ENCODE measurements at regions not wholly inside any gene's neighbourhood (a gene's known extent, or its start where the extent isn't known, plus 50 kb on each side); places are given as distances from the start of the nearest gene placed in this dataset.
"Not testable (repeated sequence)": the region's sequence is repeated elsewhere in the genome, so short reads cannot be mapped to it uniquely, and the experiment has no call there.

GRCh38 chr4:183816077-183816476 lies 89.0 kb upstream of the STOX2 start:
- no peak for DNase-seq (ENCODE audit: low read depth in 2 of 2)

DNA sequence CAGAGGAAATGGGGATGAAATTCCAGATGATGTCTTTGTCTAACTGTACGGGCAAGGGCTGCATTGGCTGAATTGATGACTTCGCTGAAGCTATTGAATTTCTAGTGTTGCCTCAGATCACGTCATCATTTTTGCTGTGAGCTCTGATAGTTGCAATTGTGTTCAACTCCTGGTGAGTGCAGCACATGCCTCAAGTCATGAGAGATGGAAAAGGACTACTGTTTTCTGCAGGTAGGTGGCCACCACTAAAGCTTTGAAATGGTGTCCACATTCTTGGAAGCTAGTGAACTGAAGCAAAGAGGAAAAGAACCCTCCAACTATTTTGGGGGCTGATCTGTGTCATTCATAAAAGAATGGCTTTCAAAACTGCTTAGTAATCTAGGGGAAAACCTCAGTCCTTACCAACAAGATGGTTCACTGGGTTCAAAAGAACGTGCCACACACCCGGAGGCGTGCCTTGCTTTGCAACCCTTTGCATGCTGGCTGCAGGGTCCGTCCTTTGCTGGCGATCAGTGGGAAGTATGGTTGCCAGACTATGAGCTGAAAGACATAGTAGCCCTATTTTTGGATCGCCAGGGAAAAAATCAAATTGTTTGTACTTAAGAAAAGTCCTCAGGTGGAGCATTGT lies 88.1 kb upstream of the STOX2 start:
- DNase-seq (ENCODE audit: low read depth in 2 of 2) = no peak

GRCh38 chr4:183818591-183818990 lies 86.5 kb upstream of the STOX2 start:
- DNase-seq (ENCODE audit: low read depth in 2 of 2) = not testable (repeated sequence)

- no peak for DNase-seq (ENCODE audit: low read depth in 2 of 2)
Observed at GRCh38 chr4:183821076-183821853, 83.8 kb upstream of the STOX2 start.

- no peak for DNase-seq (ENCODE audit: low read depth in 2 of 2)
Observed at GRCh38 chr4:183823434-183823833, 81.7 kb upstream of the STOX2 start.

GRCh38 chr4:183825346-183825745 lies 79.8 kb upstream of the STOX2 start:
- DNase-seq (ENCODE audit: low read depth in 2 of 2) = no peak

DNA sequence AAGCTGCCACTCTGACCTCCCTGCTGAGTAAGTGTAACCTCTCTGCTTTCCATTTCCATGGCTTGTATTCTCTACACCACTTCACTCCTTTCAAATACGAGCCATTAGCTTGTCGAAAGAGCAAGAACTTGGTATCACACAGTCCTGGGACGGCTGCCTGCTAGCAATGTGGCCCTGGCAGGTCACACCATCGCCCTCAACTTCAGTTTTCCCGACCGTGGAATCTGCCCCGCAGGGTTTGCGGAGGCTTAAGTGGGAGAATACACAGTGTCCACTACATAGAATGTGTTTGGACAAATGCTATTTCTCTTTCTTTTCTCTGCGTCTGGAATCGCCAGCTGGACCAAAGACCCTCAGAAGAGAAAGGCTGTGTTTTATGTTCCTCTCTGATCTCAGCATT lies 78.6 kb upstream of the STOX2 start:
- no peak for DNase-seq (ENCODE audit: low read depth in 2 of 2)

DNA sequence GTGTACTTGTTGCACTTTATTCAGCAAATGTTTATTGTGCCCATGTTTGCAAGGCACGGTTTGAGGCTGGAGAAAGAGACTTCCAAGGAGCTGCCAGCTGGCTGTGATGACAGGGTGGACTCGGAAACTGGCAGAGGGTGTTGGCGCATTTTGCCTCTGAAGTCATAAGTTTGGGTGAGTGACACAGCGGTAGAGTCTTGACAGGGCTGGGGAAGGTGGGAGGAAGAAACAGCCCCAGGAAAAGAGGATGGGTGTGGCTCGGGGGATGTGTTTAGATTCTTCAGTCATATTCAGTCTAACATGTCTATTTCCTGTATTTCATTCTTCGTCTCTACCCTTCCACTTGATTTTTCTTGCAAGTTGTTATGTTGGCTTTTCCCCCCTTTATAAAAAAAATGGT lies 77.0 kb upstream of the STOX2 start:
- no peak for DNase-seq (ENCODE audit: low read depth in 2 of 2)

GRCh38 chr4:183828839-183829238 lies 76.3 kb upstream of the STOX2 start:
- DNase-seq (ENCODE audit: low read depth in 2 of 2) = no peak

DNA sequence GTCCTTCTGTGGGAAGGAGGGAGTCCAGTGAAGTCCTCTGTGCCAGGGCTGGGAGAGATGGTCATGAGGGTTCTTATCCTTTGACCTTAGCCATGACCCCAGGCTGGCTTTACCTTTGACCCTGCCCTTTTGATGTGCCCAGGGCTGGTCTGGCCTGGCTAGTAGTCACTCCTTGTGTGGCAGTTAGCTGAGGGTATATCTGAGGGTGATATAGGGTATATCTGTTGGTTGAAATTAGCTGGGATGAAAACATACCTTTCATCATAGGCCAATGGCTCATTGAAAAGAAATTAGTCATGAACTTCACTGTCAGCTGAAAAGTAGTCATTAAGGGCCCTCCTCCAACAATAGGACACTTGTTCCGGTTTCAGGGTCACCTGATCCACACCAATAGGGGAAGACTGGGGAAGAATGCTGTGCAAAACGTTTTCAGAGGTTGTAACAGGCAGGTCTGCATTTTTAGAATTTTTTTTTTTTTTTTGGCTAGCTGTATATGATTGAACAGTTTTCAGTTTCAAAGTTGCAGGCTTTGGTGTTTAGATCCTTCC lies 74.6 kb upstream of the STOX2 start:
- DNase-seq (ENCODE audit: low read depth in 2 of 2) = no peak

DNA sequence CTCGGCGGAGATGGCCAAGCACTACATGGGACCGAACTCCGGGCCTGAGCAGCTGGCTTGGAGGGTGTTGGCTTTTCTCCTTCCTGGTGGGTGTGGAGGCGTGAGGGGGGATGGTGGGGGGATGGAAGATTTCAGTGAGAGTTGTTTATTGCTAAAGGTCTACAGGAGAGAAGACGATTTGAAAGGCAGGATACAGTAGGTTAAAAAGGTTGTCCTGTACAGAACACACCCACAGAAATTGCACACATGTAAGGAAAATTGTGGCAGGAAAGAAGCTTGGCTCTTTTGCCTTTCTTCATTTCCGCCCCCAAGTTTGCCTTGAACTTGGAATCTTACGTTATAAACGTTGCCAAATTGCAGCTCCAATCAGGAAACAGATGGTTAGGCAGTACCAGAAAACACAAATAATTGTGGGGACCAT lies 74.1 kb upstream of the STOX2 start:
- no peak for DNase-seq (ENCODE audit: low read depth in 2 of 2)

GRCh38 chr4:183831683-183832082 lies 73.4 kb upstream of the STOX2 start:
- DNase-seq (ENCODE audit: low read depth in 2 of 2) = no peak

- DNase-seq (ENCODE audit: low read depth in 2 of 2) = no peak
Observed at GRCh38 chr4:183832776-183833450, 72.2 kb upstream of the STOX2 start.

- DNase-seq (ENCODE audit: low read depth in 2 of 2) = no peak
Observed at GRCh38 chr4:183834252-183834651, 70.9 kb upstream of the STOX2 start.

DNA sequence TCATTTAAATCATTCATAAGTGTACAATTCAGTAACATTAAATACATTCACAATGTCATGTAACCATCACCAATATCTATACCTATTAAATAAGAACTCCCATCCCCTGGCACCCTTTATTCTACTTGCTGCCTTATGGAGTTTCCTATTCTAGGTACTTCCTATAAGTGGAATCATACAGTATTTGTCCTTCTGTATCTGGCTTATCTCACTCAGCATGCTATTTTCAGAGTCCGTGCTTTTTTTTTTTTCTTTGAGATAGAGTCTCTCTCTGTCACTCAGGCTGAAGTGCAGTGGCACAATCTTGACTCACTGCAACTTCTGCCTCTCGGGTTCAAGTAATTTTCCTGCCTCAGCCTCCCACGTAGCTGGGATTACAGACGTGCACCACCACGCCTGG lies 67.9 kb upstream of the STOX2 start:
- no peak for DNase-seq (ENCODE audit: low read depth in 2 of 2)

DNA sequence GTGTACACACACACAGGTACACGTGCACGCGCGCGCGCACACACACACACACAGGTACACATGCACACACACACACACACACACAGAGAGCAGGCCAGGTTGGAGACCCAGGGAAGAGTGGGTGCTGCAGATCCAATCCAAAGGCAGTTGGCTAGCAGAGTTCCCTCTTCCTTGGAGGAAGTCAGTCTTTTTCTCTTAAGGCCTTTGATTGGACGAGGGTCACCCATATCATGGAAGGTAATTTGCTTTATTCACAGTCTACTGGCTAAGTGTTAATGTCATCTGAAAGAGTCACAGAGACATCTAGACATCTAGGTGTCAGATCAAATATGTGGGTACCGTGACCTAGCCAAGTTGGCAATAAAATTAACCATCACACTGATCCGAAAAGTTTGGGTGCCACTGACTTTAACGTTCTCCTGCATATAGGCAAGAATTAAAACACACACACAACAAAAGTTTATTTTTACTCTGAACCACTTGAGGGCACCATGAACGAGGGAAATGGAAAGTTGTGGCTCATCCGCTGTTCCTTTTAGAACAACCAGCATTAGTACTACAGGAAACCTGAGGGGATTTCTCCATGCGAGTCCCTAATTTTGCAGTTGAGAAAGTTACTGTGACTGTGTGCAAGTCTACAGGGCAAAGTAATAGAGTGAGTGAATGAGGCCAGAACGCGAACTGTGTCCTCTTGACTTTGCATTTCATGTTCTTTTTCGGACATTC lies 66.0 kb upstream of the STOX2 start:
- DNase-seq (ENCODE audit: low read depth in 2 of 2) = no peak

GRCh38 chr4:183840311-183840710 lies 64.8 kb upstream of the STOX2 start:
- DNase-seq (ENCODE audit: low read depth in 2 of 2) = peak; percentile 48 to 56

- DNase-seq (ENCODE audit: low read depth in 2 of 2) = no peak
Observed at GRCh38 chr4:183841001-183841400, 64.1 kb upstream of the STOX2 start.

DNA sequence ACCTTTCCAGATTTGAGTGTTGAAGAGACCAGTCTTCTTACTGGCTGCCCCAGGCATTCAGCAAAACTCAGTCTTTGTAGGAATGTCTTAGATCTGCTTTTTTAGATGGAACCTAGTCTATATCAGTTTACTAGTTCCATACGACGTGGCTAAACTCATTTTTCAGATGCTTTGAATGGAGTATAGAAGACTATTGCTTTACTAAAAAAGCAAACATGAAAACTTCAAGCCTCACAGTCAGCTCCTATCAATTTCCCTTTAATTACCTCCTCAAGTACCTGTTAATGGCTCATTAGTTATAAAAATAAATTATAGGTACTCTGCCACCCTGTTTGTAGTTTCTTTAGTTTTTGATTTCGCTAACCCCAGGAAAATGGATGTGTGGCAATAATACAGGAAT lies 63.0 kb upstream of the STOX2 start:
- DNase-seq (ENCODE audit: low read depth in 2 of 2) = no peak

GRCh38 chr4:183843248-183843671 lies 61.8 kb upstream of the STOX2 start:
- no peak for DNase-seq (ENCODE audit: low read depth in 2 of 2)

DNA sequence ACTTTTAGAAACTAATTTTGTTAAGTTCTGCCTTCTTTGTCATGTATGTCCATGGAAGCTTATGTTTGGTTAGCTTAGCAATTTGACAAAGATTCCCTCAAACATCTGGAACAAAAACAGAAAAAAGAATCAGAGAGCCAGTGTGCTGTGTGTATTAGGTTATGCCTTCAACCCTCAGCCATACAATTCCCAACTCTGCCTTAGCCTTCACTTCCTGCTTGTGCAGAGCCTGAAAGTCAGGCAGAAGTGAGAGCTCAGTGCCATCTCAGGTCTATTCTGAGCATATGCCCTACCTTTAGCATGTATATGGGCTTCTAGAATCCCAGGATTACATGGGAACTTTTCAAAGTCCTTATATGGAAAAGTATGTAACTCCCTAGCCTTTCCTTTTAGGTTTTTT lies 58.2 kb upstream of the STOX2 start:
- DNase-seq (ENCODE audit: low read depth in 2 of 2) = no peak

- no peak for DNase-seq (ENCODE audit: low read depth in 2 of 2)
Observed at GRCh38 chr4:183848805-183849204, 56.3 kb upstream of the STOX2 start.
